H54 (cell line): ENCODE measurements at regions not wholly inside any gene's neighbourhood (a gene's known extent, or its start where the extent isn't known, plus 50 kb on each side); places are given as distances from the start of the nearest gene placed in this dataset.

ENCODE experiments used
- DNase-seq: peaks from one replicate; pipeline ENCODE4 v3.0.0; 2011; ENCODE audit warnings: low spot score, mixed read lengths; ENCODE audit not compliant: insufficient read length
- FAIRE-seq: peaks from 3 replicates; lab custom pipeline; 2011; peaks lifted over from hg19 to GRCh38; lab: Jason Lieb, UNC
- POLR2A ChIP-seq: IDR thresholded peaks from 2 replicates; pipeline ENCODE4 v1.6.1; 2011; ENCODE audit warnings: low read depth, mild to moderate bottlenecking, low read length

DNA sequence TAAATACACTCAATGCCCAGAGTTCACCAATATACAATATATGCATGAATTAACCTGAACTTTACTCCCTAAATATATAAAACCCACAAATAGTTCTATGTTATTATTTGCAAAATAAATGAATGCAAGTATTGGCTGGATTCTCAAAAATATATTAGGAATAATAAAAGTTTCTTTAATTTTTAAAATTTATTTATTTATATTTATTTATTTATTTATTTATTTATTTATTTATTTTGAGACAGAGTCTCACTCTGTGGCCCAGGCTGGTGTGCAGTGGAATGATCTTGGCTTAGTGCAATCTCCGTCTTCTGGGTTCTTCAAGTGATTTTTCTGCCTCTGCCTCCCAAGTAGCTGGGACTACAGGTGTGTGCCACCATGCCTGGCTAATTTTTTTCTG is 88.7 kb upstream of the TMEFF2 start:
- FAIRE-seq (no peak), DNase-seq (no peak)
- TF ChIP-seq POLR2A: no peak

GRCh38 chr2:192278701-192279100 is 84.0 kb upstream of the TMEFF2 start:
- no peak for TF ChIP-seq POLR2A
- FAIRE-seq: no peak
- no peak for DNase-seq

DNA sequence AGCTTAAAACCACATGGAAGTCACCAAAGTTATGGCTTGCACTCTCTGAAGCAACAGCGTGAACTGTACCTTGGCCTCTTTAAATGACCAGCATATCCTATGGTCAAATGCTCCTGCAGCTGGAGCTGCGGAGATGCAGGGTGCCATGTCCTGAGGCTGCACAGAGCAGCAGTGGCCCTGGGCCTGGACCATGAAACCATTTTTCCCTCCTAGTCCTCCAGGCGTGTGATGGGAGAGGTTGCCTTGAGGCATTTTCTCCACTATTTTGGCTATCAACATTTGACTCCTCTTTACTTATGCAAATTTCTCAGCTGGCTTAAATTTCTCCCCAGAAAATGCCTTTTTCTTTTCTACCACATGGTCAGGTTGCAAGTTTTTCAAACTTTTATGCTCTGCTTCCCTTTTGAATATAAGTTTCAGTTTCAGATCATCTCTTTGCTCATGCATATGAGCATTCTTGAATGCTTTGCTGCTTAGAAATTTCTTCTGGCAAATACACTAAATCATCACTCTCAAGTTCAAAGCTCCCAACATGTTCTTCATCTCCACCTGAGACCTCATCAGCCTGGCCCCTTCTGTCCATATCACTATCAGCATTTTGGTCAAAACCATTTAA is 82.9 kb upstream of the TMEFF2 start:
- DNase-seq (no peak), FAIRE-seq (no peak)
- no peak for TF ChIP-seq POLR2A

DNA sequence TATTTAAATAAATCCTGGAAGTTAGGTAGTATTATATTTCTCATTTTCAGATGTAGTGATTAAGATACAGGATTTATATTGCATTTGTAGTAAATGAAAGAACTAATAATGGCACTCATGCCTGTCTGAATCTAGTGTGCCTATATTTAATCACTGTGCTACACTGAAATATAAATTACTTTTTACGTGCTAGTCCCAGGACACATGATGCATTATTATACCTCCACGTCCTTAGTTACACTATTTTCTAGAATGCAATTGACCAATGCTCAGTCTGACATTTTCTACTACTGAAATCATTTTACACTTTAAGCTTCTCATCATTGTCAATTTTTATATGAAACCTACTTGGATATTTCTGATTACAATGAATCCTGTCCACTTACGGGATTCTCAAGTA is 80.9 kb upstream of the TMEFF2 start:
- DNase-seq (no peak), FAIRE-seq (no peak)
- no peak for TF ChIP-seq POLR2A

- peak; percentile 93 for FAIRE-seq
Measured at GRCh38 chr2:192267484-192267883, 72.8 kb upstream of the TMEFF2 start.

GRCh38 chr2:192265751-192266150 is 71.0 kb upstream of the TMEFF2 start:
- no peak for TF ChIP-seq POLR2A
- DNase-seq (no peak), FAIRE-seq (no peak)

More at GRCh38 chr2:192267484-192267883, 72.8 kb upstream of the TMEFF2 start:
- no peak for TF ChIP-seq POLR2A
- peak; percentile 5 for DNase-seq

GRCh38 chr2:192254444-192254843 is 59.7 kb upstream of the TMEFF2 start:
- no peak for FAIRE-seq
- no peak for DNase-seq
- no peak for TF ChIP-seq POLR2A

- DNase-seq (no peak), FAIRE-seq (no peak)
- no peak for TF ChIP-seq POLR2A
Measured at GRCh38 chr2:192253692-192254091, 59.0 kb upstream of the TMEFF2 start.

GRCh38 chr2:192250961-192251360 is 56.2 kb upstream of the TMEFF2 start:
- no peak for DNase-seq
- no peak for TF ChIP-seq POLR2A
- no peak for FAIRE-seq

DNA sequence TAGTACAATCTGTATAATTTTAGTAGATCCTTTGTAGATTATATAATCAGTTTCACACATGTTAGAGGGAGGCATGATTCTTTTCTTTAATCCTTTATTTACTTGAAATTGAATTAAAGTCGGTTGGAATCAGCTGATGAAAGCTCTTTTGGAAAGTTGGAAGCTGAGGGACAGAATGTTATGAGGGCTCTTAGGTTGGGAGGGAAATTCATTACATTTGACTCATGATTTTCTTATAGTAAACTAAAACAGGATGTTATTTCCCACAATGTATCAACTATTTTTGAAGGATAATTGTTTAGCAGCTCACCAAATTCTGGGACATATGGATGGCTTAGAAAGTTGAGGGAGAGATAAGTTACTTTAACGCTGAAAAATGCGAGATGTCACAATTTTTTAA is 52.7 kb upstream of the TMEFF2 start:
- DNase-seq (no peak), FAIRE-seq (no peak)
- no peak for TF ChIP-seq POLR2A

DNA sequence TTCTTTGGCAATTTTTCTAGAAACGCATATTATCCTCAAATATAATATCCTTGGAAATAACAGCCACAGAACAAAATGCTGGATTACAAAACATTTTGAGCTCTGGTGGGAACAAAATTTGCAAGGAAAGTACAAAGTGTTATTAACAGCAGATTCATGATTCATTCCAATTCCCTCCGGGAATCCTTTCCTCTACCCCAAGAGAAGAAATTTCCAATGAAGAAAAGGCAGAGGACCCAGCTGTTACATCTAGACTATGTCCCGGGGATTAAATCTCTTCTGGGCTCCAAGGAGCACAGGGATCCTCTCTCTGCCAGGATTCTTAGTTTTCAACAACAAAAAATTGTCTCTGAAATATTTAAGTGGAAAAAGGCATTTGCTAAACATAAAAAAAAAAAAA is 51.6 kb upstream of the TMEFF2 start:
- no peak for FAIRE-seq
- no peak for TF ChIP-seq POLR2A
- no peak for DNase-seq

GRCh38 chr2:192245329-192245728 is 50.6 kb upstream of the TMEFF2 start:
- FAIRE-seq (no peak), DNase-seq (no peak)
- no peak for TF ChIP-seq POLR2A
